MM.1S (cell line): ENCODE measurements at regions not wholly inside any gene's neighbourhood (a gene's known extent, or its start where the extent isn't known, plus 50 kb on each side); places are given as distances from the start of the nearest gene placed in this dataset.

Source experiments
- CTCF ChIP-seq: fragments of 300-600 bp; sonication (generic); IDR thresholded peaks from 2 replicates; pipeline ENCODE4 v1.5.1; 2016; ENCODE audit warnings: antibody characterized with exemption, low read length, mixed read lengths
- EZH2 ChIP-seq: fragments of 300-600 bp; sonication (generic); optimal IDR thresholded peaks from 2 replicates; pipeline ENCODE3; 2017; ENCODE audit warnings: low read depth, mild to moderate bottlenecking, antibody characterized with exemption, low read length, mixed read lengths
- EZH2phosphoT487 ChIP-seq: fragments of 300-600 bp; sonication (generic); IDR thresholded peaks from 2 replicates; pipeline ENCODE4 v1.6.1; 2018; ENCODE audit warnings: antibody characterized with exemption, low read length

GRCh38 chr3:144953959-144954358 lies 982.3 kb downstream of the DIPK2A start:
- TF ChIP-seq CTCF (no peak), EZH2 (no peak), EZH2phosphoT487 (no peak)
